ENCODE measurements at regions not wholly inside any gene's neighbourhood (a gene's known extent, or its start where the extent isn't known, plus 50 kb on each side); places are given as distances from the start of the nearest gene placed in this dataset.
"Not testable (repeated sequence)": the region's sequence is repeated elsewhere in the genome, so short reads cannot be mapped to it uniquely, and the experiment has no call there.

- Histone ChIP-seq H3K36me3 (replicated peaks) (no peaks in the 10 kb centered on the region), H3K4me3 (ENCODE audit: low read depth, low read length) (no peak overlapping the region), H3K27me3 (replicated peaks) (no peaks in the 10 kb centered on the region), H3K27ac (no peak overlapping the region)
- DNase-seq = no peak
- in situ Hi-C loops (cut with HindIII; ENCODE audit: low pct_ligation_motif_present, low sequenced_read_pairs) = no loop called here
- TF ChIP-seq CTCF (IDR thresholded peaks at IDR 0.05; ENCODE audit: low read depth, low read length, missing control alignments) = no peak
Observed at GRCh38 chr5:18653216-18653752, 1019.0 kb downstream of the TAF11L14 start.

- DNase-seq = no peak
- TF ChIP-seq CTCF (IDR thresholded peaks at IDR 0.05; ENCODE audit: low read depth, low read length, missing control alignments) = no peak
- H3K4me3 ChIP-seq (ENCODE audit: low read depth, low read length) = no peak overlapping the region
- in situ Hi-C loops (cut with HindIII; ENCODE audit: low pct_ligation_motif_present, low sequenced_read_pairs) = no loop called here
- H3K27me3 ChIP-seq (replicated peaks) = no peaks in the 10 kb centered on the region
- H3K27ac ChIP-seq = no peak overlapping the region
- no peaks in the 10 kb centered on the region for H3K36me3 ChIP-seq (replicated peaks)
Observed at GRCh38 chr5:18660511-18660910, 1026.3 kb downstream of the TAF11L14 start.

GRCh38 chr5:18662231-18662630 lies 1028.0 kb downstream of the TAF11L14 start:
- Histone ChIP-seq H3K27ac (no peak overlapping the region), H3K36me3 (replicated peaks) (no peaks in the 10 kb centered on the region), H3K27me3 (replicated peaks) (no peaks in the 10 kb centered on the region), H3K4me3 (ENCODE audit: low read depth, low read length) (no peak overlapping the region)
- in situ Hi-C loops (cut with HindIII; ENCODE audit: low pct_ligation_motif_present, low sequenced_read_pairs) = no loop called here
- DNase-seq = no peak
- no peak for TF ChIP-seq CTCF (IDR thresholded peaks at IDR 0.05; ENCODE audit: low read depth, low read length, missing control alignments)

GRCh38 chr5:18674212-18674611 lies 1040.0 kb downstream of the TAF11L14 start:
- H3K27me3 ChIP-seq (replicated peaks); DNase-seq; in situ Hi-C loops (cut with HindIII; ENCODE audit: low pct_ligation_motif_present, low sequenced_read_pairs); H3K27ac ChIP-seq; H3K4me3 ChIP-seq (ENCODE audit: low read depth, low read length); H3K36me3 ChIP-seq (replicated peaks): not testable (repeated sequence)

GRCh38 chr5:18675041-18675440 lies 1040.8 kb downstream of the TAF11L14 start:
- DNase-seq = no peak
- Histone ChIP-seq H3K27me3 (replicated peaks) (no peaks in the 10 kb centered on the region), H3K4me3 (ENCODE audit: low read depth, low read length) (no peak overlapping the region), H3K36me3 (replicated peaks) (no peaks in the 10 kb centered on the region), H3K27ac (no peak overlapping the region)
- in situ Hi-C loops (cut with HindIII; ENCODE audit: low pct_ligation_motif_present, low sequenced_read_pairs) = no loop called here
- no peak for TF ChIP-seq CTCF (IDR thresholded peaks at IDR 0.05; ENCODE audit: low read depth, low read length, missing control alignments)

- no peak overlapping the region for H3K27ac ChIP-seq
- H3K27me3 ChIP-seq (replicated peaks) = no peaks in the 10 kb centered on the region
- no peaks in the 10 kb centered on the region for H3K36me3 ChIP-seq (replicated peaks)
- no peak overlapping the region for H3K4me3 ChIP-seq (ENCODE audit: low read depth, low read length)
- TF ChIP-seq CTCF (IDR thresholded peaks at IDR 0.05; ENCODE audit: low read depth, low read length, missing control alignments) = no peak
- no peak for DNase-seq
- in situ Hi-C loops (cut with HindIII; ENCODE audit: low pct_ligation_motif_present, low sequenced_read_pairs) = no loop called here
Observed at GRCh38 chr5:18686253-18686652, 1052.0 kb downstream of the TAF11L14 start.
